ENCODE measurements at regions not wholly inside any gene's neighbourhood (a gene's known extent, or its start where the extent isn't known, plus 50 kb on each side); places are given as distances from the start of the nearest gene placed in this dataset.

DNA sequence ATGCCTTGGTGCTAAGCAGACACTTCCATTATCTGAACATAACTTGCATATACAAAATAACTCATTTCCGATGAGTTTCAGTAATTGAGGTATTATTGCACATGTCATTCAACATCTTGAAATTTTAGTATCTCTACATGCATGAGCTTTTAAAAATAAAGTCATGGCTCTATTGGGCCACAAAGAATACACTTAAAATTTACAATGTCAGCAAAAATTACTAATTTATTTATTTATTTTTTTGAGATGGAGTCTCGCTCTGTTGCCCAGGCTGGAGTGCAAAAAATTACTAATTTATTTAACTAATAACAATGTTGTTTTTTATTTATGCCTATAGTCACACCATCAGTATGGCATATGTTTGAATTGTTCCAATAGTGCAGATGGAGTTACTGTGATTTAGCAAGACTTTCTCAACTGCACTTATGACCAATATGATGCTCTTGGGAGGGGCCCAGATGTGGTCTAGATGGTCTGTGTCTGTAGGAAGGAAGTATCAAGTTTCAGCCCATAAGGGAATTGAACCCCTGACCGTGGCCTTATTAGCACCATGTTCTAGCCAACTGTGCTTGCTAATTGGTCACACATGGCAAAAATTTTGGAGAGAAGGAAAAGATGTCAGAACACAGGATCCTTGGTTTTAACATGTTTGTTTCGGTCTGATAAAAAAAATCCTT, 370.7 kb upstream of the TSHZ2 start:
- no peak overlapping the region for H2AFZ ChIP-seq (ENCODE audit: low read length)
- H3K27ac ChIP-seq (ENCODE audit: low read length): no peak overlapping the region
- no peaks in the 10 kb centered on the region for H3K36me3 ChIP-seq (replicated peaks; ENCODE audit: insufficient read depth, low read length)
- H3K9me3 ChIP-seq (replicated peaks; ENCODE audit: insufficient read depth, low read length): no peaks in the 10 kb centered on the region
- no peak for DNase-seq
- no peak overlapping the region for H3K4me3 ChIP-seq (ENCODE audit: low read length)
- no peak overlapping the region for H3K4me2 ChIP-seq (ENCODE audit: low read depth, low read length)
- no peaks in the 10 kb centered on the region for H3K27me3 ChIP-seq (replicated peaks; ENCODE audit: insufficient read depth, low read length)
- no peak overlapping the region for H3K9ac ChIP-seq (ENCODE audit: low read length)
- no peaks in the 10 kb centered on the region for H3K4me1 ChIP-seq (ENCODE audit: low read length)
- H3K79me2 ChIP-seq (ENCODE audit: low read length): no peaks in the 10 kb centered on the region
- H4K20me1 ChIP-seq (ENCODE audit: insufficient read depth, low read length): no peaks in the 10 kb centered on the region
- no peaks in the 10 kb centered on the region for H3K9me2 ChIP-seq (replicated peaks; ENCODE audit: insufficient read depth, low read length)
- TF ChIP-seq, protein P1, sequence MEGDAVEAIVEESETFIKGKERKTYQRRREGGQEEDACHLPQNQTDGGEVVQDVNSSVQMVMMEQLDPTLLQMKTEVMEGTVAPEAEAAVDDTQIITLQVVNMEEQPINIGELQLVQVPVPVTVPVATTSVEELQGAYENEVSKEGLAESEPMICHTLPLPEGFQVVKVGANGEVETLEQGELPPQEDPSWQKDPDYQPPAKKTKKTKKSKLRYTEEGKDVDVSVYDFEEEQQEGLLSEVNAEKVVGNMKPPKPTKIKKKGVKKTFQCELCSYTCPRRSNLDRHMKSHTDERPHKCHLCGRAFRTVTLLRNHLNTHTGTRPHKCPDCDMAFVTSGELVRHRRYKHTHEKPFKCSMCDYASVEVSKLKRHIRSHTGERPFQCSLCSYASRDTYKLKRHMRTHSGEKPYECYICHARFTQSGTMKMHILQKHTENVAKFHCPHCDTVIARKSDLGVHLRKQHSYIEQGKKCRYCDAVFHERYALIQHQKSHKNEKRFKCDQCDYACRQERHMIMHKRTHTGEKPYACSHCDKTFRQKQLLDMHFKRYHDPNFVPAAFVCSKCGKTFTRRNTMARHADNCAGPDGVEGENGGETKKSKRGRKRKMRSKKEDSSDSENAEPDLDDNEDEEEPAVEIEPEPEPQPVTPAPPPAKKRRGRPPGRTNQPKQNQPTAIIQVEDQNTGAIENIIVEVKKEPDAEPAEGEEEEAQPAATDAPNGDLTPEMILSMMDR (IDR thresholded peaks at IDR 0.05; ENCODE audit: low read length): no peak
- TF ChIP-seq EZH2phosphoT487 (IDR thresholded peaks at IDR 0.05; ENCODE audit: low read length) (no peak), EZH2 (optimal IDR thresholded peaks at IDR 0.05; ENCODE audit: low read depth, low read length) (no peak)
- H3F3A ChIP-seq (ENCODE audit: insufficient read depth, low read length): no peaks in the 10 kb centered on the region

DNA sequence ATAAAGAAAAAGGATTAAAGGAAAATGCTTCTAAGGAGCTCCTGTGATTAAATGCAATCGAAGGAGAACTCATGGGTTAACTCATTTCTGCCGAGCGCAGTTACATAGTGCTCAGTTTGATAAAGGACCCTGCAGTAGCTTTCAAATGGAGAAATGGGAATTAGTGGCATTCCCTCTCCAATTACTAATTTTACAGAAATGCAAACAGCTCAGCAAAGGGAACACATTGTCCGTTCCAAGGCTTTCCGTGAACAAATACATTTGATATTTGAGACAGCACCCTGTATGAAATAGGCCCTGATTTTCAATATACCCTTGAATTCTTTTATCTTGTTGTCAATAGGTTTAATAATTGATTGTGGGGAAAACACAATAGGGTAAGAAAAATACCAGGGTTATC, 375.9 kb upstream of the TSHZ2 start:
- Histone ChIP-seq H3K36me3 (replicated peaks; ENCODE audit: insufficient read depth, low read length) (no peaks in the 10 kb centered on the region), H3K79me2 (ENCODE audit: low read length) (no peaks in the 10 kb centered on the region), H3F3A (ENCODE audit: insufficient read depth, low read length) (no peaks in the 10 kb centered on the region), H3K4me3 (ENCODE audit: low read length) (no peak overlapping the region), H3K27me3 (replicated peaks; ENCODE audit: insufficient read depth, low read length) (no peaks in the 10 kb centered on the region), H3K27ac (ENCODE audit: low read length) (no peak overlapping the region), H3K9me2 (replicated peaks; ENCODE audit: insufficient read depth, low read length) (no peaks in the 10 kb centered on the region), H3K9me3 (replicated peaks; ENCODE audit: insufficient read depth, low read length) (no peaks in the 10 kb centered on the region), H3K4me1 (ENCODE audit: low read length) (no peaks in the 10 kb centered on the region), H3K9ac (ENCODE audit: low read length) (no peak overlapping the region), H4K20me1 (ENCODE audit: insufficient read depth, low read length) (no peaks in the 10 kb centered on the region), H2AFZ (ENCODE audit: low read length) (no peak overlapping the region), H3K4me2 (ENCODE audit: low read depth, low read length) (no peak overlapping the region)
- no peak for DNase-seq
- TF ChIP-seq EZH2phosphoT487 (IDR thresholded peaks at IDR 0.05; ENCODE audit: low read length): no peak
- TF ChIP-seq, protein P1 (IDR thresholded peaks at IDR 0.05; ENCODE audit: low read length): no peak
- TF ChIP-seq EZH2 (optimal IDR thresholded peaks at IDR 0.05; ENCODE audit: low read depth, low read length): no peak

- Histone ChIP-seq H3K4me1 (ENCODE audit: low read length) (no peaks in the 10 kb centered on the region), H2AFZ (ENCODE audit: low read length) (no peak overlapping the region), H3K9me2 (replicated peaks; ENCODE audit: insufficient read depth, low read length) (no peaks in the 10 kb centered on the region), H3K36me3 (replicated peaks; ENCODE audit: insufficient read depth, low read length) (no peaks in the 10 kb centered on the region), H3F3A (ENCODE audit: insufficient read depth, low read length) (no peaks in the 10 kb centered on the region), H3K9me3 (replicated peaks; ENCODE audit: insufficient read depth, low read length) (no peaks in the 10 kb centered on the region), H3K4me2 (ENCODE audit: low read depth, low read length) (no peak overlapping the region), H3K4me3 (ENCODE audit: low read length) (no peak overlapping the region), H3K27ac (ENCODE audit: low read length) (no peak overlapping the region), H3K9ac (ENCODE audit: low read length) (no peak overlapping the region), H4K20me1 (ENCODE audit: insufficient read depth, low read length) (no peaks in the 10 kb centered on the region), H3K27me3 (replicated peaks; ENCODE audit: insufficient read depth, low read length) (no peaks in the 10 kb centered on the region), H3K79me2 (ENCODE audit: low read length) (no peaks in the 10 kb centered on the region)
- DNase-seq: no peak
- TF ChIP-seq EZH2phosphoT487 (IDR thresholded peaks at IDR 0.05; ENCODE audit: low read length): no peak
- TF ChIP-seq, protein P1 (IDR thresholded peaks at IDR 0.05; ENCODE audit: low read length): no peak
- TF ChIP-seq EZH2 (optimal IDR thresholded peaks at IDR 0.05; ENCODE audit: low read depth, low read length): no peak
Observed at GRCh38 chr20:52595518-52595917, 376.6 kb upstream of the TSHZ2 start.

Measured in MM.1S (cell line).